Panc1 (cell line): ENCODE measurements at regions not wholly inside any gene's neighbourhood (a gene's known extent, or its start where the extent isn't known, plus 50 kb on each side); places are given as distances from the start of the nearest gene placed in this dataset.
A peak's percentile ranks its signal among the peaks of the same experiment; 100 is the strongest.

ENCODE experiments used
- ATAC-seq: fragments of 200-7000 bp; cut with Tn5 transposase; 2 replicates; pipeline ENCODE4 v1.9.1; 2020; ENCODE audit warnings: mild to moderate bottlenecking, moderate library complexity
- BruUV-seq: library from RNA; stranded (reverse); fragments of 400-500 nt; replicated peaks from 2 replicates; lab custom pipeline; 2021; lab: Mats Ljungman, UMichigan
- CTCF ChIA-PET: fragments of 300-600 bp; sonication (Branson Sonifier 250); formaldehyde crosslinking; loops from one replicate; lab custom pipeline; 2022; ENCODE audit warnings: antibody characterized with exemption; lab: Charles Lee
- POLR2A ChIA-PET: fragments of 300-600 bp; sonication (Branson Sonifier 250); formaldehyde crosslinking; loops from one replicate; lab custom pipeline; 2022; ENCODE audit warnings: antibody characterized with exemption; lab: Charles Lee
- DNase-seq: peaks from one replicate; pipeline ENCODE4 v3.0.0-alpha.2; 2010; ENCODE audit warnings: low read depth, low spot score
- H3K27ac ChIP-seq: 2 replicates; pipeline ENCODE4 v1.5.1; 2011; ENCODE audit warnings: mild to moderate bottlenecking, low read length, inconsistent platforms
- H3K27me3 ChIP-seq: fragments of 200-500 bp; sonication (Bioruptor generic); 2 replicates; pipeline ENCODE4 v1.6.0; 2014; ENCODE audit warnings: low read length, inconsistent platforms; ENCODE audit not compliant: control insufficient read depth, insufficient read depth
- H3K36me3 ChIP-seq: fragments of 200-500 bp; sonication (Bioruptor generic); 2 replicates; pipeline ENCODE4 v1.5.1; 2014; ENCODE audit warnings: inconsistent platforms, mild to moderate bottlenecking, low read length, moderate library complexity; ENCODE audit not compliant: control insufficient read depth, insufficient read depth
- H3K4me1 ChIP-seq: 2 replicates; pipeline ENCODE4 v1.5.1; 2011; ENCODE audit warnings: inconsistent platforms, mild to moderate bottlenecking, low read length, moderate library complexity; ENCODE audit not compliant: control insufficient read depth, insufficient read depth
- H3K4me3 ChIP-seq, 2 experiments: 2 replicates each; pipeline ENCODE4 v1.5.1; 2011 to 2012; ENCODE audit warnings: low read depth in 2 of 2, low read length in 2 of 2, mild to moderate bottlenecking in 2 of 2, inconsistent platforms in 1 of 2, moderate library complexity in 1 of 2
- H3K9me3 ChIP-seq: fragments of 200-500 bp; sonication (Bioruptor generic); 2 replicates; pipeline ENCODE4 v1.5.1; 2014; ENCODE audit warnings: low read depth, mild to moderate bottlenecking, inconsistent platforms, low read length, moderate library complexity; ENCODE audit not compliant: control insufficient read depth, insufficient read depth
- POLR2AphosphoS5 ChIP-seq: IDR thresholded peaks from 2 replicates; pipeline ENCODE4 v1.6.1; 2012; ENCODE audit warnings: mild to moderate bottlenecking, low read depth, low read length, moderate library complexity
- SIN3A ChIP-seq: IDR thresholded peaks from 2 replicates; pipeline ENCODE4 v1.6.1; 2012; ENCODE audit warnings: low read depth, mild to moderate bottlenecking, low read length, moderate library complexity, borderline replicate concordance; ENCODE audit not compliant: insufficient read depth
- TCF7L2 ChIP-seq: IDR thresholded peaks from 2 replicates; pipeline ENCODE4 v1.6.1; 2011; ENCODE audit warnings: mild to moderate bottlenecking, low read depth, low read length, inconsistent platforms
- in situ Hi-C: cut with HindIII; loops from 2 replicates; pipeline ENCODE4 v1.10.0; 2016; ENCODE audit warnings: low sequenced_read_pairs, low pct_unique_long_range_greater_than_20kb
- intact Hi-C: fragments of 100-400 bp; cut with micrococcal nuclease; formaldehyde crosslinking; loops from one replicate; pipeline ENCODE4 v1.10.0; 2022; ENCODE audit not compliant: unreplicated experiment
- TF ChIP-seq, protein P1 (sequence below), 2 experiments: IDR thresholded peaks; 2 replicates each; pipeline ENCODE4 v1.6.1; 2011 to 2012; ENCODE audit warnings: low read depth in 2 of 2, control low read depth in 1 of 2, low read length in 1 of 2, mild to moderate bottlenecking in 1 of 2, moderate library complexity in 1 of 2; ENCODE audit not compliant: insufficient read depth in 1 of 2
- TF ChIP-seq, protein P2 (sequence below): fragments of 450-650 bp; IDR thresholded peaks from 2 replicates; pipeline ENCODE4 v1.5.1; 2017; ENCODE audit warnings: mild to moderate bottlenecking

DNA sequence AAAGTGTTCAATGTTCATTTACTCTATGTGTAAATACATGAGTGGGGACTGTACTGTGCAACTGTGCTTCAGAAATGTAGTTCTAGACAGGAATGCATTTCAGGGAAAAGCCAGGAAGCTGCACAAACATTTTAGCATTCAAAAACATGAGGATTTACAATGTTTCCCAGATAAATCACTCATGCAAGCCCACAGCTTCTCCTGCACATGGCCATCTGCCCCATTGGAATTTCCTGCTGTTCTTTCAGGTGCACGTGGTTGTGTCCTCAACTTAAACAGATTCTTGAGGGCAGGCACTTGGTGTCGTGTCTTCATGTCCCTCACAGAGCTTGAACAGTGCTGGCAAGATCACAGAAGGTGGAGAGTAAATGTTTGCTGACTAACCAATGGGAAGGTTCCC, 101.5 kb downstream of the UNC5CL start:
- Histone ChIP-seq H3K27me3 (no peaks in the 10 kb centered on the region), H3K9me3 (no peaks in the 10 kb centered on the region), H3K4me1 (no peaks in the 10 kb centered on the region), H3K4me3 (no peak overlapping the region), H3K27ac (peak overlapping the region; percentile 65; the same call in 1 of the 2 replicates), H3K36me3 (no peaks in the 10 kb centered on the region)
- ATAC-seq (no peak), DNase-seq (no peak)
- in situ Hi-C loops = no loop called here
- CTCF ChIA-PET = no interaction called here
- POLR2A ChIA-PET = no interaction called here
- intact Hi-C loops = no loop called here
- TF ChIP-seq, protein P1, sequence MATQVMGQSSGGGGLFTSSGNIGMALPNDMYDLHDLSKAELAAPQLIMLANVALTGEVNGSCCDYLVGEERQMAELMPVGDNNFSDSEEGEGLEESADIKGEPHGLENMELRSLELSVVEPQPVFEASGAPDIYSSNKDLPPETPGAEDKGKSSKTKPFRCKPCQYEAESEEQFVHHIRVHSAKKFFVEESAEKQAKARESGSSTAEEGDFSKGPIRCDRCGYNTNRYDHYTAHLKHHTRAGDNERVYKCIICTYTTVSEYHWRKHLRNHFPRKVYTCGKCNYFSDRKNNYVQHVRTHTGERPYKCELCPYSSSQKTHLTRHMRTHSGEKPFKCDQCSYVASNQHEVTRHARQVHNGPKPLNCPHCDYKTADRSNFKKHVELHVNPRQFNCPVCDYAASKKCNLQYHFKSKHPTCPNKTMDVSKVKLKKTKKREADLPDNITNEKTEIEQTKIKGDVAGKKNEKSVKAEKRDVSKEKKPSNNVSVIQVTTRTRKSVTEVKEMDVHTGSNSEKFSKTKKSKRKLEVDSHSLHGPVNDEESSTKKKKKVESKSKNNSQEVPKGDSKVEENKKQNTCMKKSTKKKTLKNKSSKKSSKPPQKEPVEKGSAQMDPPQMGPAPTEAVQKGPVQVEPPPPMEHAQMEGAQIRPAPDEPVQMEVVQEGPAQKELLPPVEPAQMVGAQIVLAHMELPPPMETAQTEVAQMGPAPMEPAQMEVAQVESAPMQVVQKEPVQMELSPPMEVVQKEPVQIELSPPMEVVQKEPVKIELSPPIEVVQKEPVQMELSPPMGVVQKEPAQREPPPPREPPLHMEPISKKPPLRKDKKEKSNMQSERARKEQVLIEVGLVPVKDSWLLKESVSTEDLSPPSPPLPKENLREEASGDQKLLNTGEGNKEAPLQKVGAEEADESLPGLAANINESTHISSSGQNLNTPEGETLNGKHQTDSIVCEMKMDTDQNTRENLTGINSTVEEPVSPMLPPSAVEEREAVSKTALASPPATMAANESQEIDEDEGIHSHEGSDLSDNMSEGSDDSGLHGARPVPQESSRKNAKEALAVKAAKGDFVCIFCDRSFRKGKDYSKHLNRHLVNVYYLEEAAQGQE (IDR thresholded peaks at IDR 0.05; ENCODE audit: insufficient read depth in 1 of 2, low read depth in 2 of 2, low read length in 1 of 2) = no peak
- no TSS peak for BruUV-seq

DNA sequence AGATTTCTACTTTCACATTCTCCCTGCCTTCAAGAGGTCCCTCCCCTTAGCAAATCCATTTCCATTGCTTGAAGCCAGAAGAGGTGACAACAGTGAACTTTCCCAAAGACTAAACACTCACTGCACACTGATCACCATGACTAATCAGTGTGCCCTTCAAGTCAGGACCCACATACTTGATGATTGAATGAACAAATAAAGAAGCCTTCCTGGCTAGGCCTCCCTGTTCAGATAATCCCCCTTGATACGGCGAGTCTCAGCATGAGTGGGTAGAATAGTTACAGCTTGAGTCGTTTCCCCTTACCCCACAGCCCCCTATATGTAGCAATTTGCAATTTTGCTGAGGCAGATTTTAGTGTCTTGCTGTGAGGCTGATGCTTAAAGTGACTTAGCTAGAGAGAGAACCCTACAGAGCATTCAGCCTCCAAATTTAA, 102.2 kb downstream of the UNC5CL start:
- ChIA-PET POLR2A (no interaction called here), CTCF (no interaction called here)
- Histone ChIP-seq H3K27ac (peak overlapping the region; percentile 65), H3K27me3 (no peaks in the 10 kb centered on the region), H3K4me3 (no peak overlapping the region), H3K9me3 (no peaks in the 10 kb centered on the region), H3K4me1 (no peaks in the 10 kb centered on the region), H3K36me3 (no peaks in the 10 kb centered on the region)
- ATAC-seq (peak; percentile 45; the same call in 1 of the 2 replicates), DNase-seq (no peak)
- no TSS peak for BruUV-seq
- TF ChIP-seq TCF7L2 = no peak
- TF ChIP-seq, protein P2, sequence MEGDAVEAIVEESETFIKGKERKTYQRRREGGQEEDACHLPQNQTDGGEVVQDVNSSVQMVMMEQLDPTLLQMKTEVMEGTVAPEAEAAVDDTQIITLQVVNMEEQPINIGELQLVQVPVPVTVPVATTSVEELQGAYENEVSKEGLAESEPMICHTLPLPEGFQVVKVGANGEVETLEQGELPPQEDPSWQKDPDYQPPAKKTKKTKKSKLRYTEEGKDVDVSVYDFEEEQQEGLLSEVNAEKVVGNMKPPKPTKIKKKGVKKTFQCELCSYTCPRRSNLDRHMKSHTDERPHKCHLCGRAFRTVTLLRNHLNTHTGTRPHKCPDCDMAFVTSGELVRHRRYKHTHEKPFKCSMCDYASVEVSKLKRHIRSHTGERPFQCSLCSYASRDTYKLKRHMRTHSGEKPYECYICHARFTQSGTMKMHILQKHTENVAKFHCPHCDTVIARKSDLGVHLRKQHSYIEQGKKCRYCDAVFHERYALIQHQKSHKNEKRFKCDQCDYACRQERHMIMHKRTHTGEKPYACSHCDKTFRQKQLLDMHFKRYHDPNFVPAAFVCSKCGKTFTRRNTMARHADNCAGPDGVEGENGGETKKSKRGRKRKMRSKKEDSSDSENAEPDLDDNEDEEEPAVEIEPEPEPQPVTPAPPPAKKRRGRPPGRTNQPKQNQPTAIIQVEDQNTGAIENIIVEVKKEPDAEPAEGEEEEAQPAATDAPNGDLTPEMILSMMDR = no peak
- no peak for TF ChIP-seq POLR2AphosphoS5
- TF ChIP-seq, protein P1 (IDR thresholded peaks at IDR 0.05; ENCODE audit: insufficient read depth in 1 of 2, low read depth in 2 of 2, low read length in 1 of 2) = no peak
- TF ChIP-seq SIN3A = no peak
- intact Hi-C loops (no loop called here), in situ Hi-C loops (no loop called here)
